NB4 (cell line): ENCODE measurements at regions not wholly inside any gene's neighbourhood (a gene's known extent, or its start where the extent isn't known, plus 50 kb on each side); places are given as distances from the start of the nearest gene placed in this dataset.

Experiments used
- CTCF ChIP-seq: IDR thresholded peaks from one replicate; pipeline ENCODE4 v1.5.1; 2012; ENCODE audit warnings: low read depth, low read length
- MYC ChIP-seq: IDR thresholded peaks from 2 replicates; pipeline ENCODE4 v1.6.1; 2011; ENCODE audit warnings: low read depth, low read length
- POLR2A ChIP-seq: IDR thresholded peaks from 2 replicates; pipeline ENCODE4 v1.6.1; 2011; ENCODE audit warnings: mild to moderate bottlenecking; ENCODE audit not compliant: insufficient read length; ENCODE audit errors: extremely low read depth

DNA sequence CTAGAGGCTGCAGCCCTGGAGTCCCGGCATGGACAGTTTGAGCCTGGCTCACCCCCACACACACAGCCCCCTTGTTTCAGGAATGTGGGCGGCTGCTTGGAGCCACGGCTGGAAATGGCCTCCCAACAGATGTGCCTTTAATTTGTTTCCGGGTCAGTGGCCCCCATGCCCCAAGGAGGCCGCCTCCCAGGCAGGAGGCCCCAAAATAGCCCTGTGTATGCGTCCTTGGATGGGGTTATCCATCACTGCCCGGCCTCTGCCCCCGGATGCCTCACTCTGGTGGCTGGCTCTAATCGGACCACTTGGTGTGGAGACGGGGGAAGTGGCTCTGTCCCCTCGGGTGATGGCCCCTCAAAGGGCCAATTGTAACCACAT is 151.9 kb upstream of the MYCN start:
- no peak for TF ChIP-seq CTCF
- no peak for TF ChIP-seq POLR2A
- TF ChIP-seq MYC = no peak
